ENCODE measurements at regions not wholly inside any gene's neighbourhood (a gene's known extent, or its start where the extent isn't known, plus 50 kb on each side); places are given as distances from the start of the nearest gene placed in this dataset.
"Not testable (repeated sequence)": the region's sequence is repeated elsewhere in the genome, so short reads cannot be mapped to it uniquely, and the experiment has no call there.

DNA sequence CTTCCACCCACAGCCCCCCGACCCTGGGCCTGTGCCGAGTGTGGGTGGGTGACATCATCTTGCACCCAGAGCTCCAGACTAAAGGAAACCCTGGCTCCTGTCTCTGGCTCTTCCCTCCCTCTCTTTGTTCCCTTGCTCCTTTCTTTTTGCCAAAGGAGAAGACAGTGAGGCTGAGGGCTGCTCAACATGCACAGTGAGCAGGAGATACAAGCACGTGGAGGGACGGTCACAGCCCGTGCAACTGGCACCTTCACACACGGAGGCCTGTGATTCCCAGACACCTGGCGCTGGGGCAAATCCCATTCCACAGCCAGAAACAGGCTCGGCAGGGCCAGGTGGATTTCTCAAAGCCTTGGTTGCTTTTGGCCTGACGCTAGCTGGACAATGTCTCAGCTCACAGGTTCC, 86.0 kb upstream of the METTL9 start:
- not testable (repeated sequence) for H3K9me3 ChIP-seq (ENCODE audit: low read depth, low read length); H3K4me3 ChIP-seq (ENCODE audit: insufficient read depth, low read length); H3K4me2 ChIP-seq (ENCODE audit: insufficient read depth, low read length); H3K36me3 ChIP-seq (ENCODE audit: insufficient read depth, low read length); H3K27me3 ChIP-seq (ENCODE audit: insufficient read depth, low read length); H2AFZ ChIP-seq (ENCODE audit: low read length)
- H3K79me2 ChIP-seq (ENCODE audit: insufficient read depth, low read length): peaks cover 89% of the 10 kb centered on the region
- peak; percentile 47 for DNase-seq (ENCODE audit: insufficient read length, low spot score, missing footprints)
- H3K4me1 ChIP-seq (ENCODE audit: insufficient read depth, low read length): peaks cover 15% of the 10 kb centered on the region
- peak overlapping the region; percentile 33 for H3K27ac ChIP-seq (ENCODE audit: low read depth, low read length)
- H4K20me1 ChIP-seq (ENCODE audit: insufficient read depth, low read length): peaks cover 29% of the 10 kb centered on the region

DNA sequence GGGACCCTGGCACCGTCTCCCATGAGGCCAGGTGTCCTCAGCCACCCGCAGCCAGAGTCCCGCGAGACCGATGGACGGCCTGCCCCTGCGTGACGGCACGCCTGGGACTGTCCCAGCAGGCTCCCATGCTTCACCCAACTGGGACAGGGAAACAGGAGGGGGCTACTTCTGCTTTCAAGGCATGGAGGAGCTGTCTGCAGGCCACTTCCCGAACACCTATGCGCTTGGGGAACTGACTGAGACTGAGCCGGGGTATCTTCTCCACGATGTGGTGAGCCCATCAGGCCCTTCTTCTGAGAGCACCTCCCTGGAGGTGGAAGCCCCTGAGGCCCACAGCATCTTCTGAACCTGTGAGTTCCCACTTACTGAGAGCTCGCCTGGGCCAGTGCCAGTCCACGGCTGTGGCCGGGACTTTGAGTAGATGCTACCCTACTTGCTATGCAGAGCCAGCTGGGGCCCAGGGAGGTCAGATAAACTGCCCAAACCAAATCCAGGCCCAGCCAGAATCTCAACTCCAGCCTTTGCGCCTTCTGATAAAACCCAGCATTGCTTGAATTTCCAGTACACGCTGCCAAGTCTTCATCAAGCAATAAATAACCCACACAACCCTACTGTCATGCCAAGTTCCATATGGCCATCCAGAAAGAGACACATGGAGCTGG, 85.4 kb upstream of the METTL9 start:
- not testable (repeated sequence) for H3K4me3 ChIP-seq (ENCODE audit: insufficient read depth, low read length); H3K27ac ChIP-seq (ENCODE audit: low read depth, low read length); H3K9me3 ChIP-seq (ENCODE audit: low read depth, low read length); H3K4me2 ChIP-seq (ENCODE audit: insufficient read depth, low read length); H3K27me3 ChIP-seq (ENCODE audit: insufficient read depth, low read length); H2AFZ ChIP-seq (ENCODE audit: low read length); DNase-seq (ENCODE audit: insufficient read length, low spot score, missing footprints); H3K36me3 ChIP-seq (ENCODE audit: insufficient read depth, low read length)
- Histone ChIP-seq H3K4me1 (ENCODE audit: insufficient read depth, low read length) (peaks cover 15% of the 10 kb centered on the region), H3K79me2 (ENCODE audit: insufficient read depth, low read length) (peaks cover 85% of the 10 kb centered on the region), H4K20me1 (ENCODE audit: insufficient read depth, low read length) (peaks cover 27% of the 10 kb centered on the region)

DNA sequence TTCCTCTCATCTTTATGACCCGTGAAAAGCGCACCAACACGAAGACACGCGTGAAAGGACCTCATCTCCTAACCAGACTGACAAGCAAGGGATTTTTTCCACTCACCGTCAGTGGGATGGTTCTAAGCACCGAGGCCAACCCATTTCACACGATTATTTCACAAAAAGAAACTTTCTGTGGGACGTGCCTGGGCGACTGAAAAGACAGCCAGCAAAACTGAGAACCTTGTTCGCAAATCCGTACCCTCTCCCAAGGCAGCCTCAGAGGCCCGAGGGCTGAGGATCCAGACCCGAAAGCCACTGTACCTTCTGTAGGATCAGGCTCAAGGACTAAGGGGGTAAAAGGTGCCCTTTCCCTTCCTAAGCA, 84.9 kb upstream of the METTL9 start:
- not testable (repeated sequence) for H3K36me3 ChIP-seq (ENCODE audit: insufficient read depth, low read length); H3K27me3 ChIP-seq (ENCODE audit: insufficient read depth, low read length); H3K27ac ChIP-seq (ENCODE audit: low read depth, low read length); DNase-seq (ENCODE audit: insufficient read length, low spot score, missing footprints); H3K9me3 ChIP-seq (ENCODE audit: low read depth, low read length); H2AFZ ChIP-seq (ENCODE audit: low read length); H3K4me3 ChIP-seq (ENCODE audit: insufficient read depth, low read length); H3K4me2 ChIP-seq (ENCODE audit: insufficient read depth, low read length)
- Histone ChIP-seq H3K79me2 (ENCODE audit: insufficient read depth, low read length) (peaks cover 80% of the 10 kb centered on the region), H4K20me1 (ENCODE audit: insufficient read depth, low read length) (peaks cover 22% of the 10 kb centered on the region), H3K4me1 (ENCODE audit: insufficient read depth, low read length) (peaks cover 15% of the 10 kb centered on the region)

DNA sequence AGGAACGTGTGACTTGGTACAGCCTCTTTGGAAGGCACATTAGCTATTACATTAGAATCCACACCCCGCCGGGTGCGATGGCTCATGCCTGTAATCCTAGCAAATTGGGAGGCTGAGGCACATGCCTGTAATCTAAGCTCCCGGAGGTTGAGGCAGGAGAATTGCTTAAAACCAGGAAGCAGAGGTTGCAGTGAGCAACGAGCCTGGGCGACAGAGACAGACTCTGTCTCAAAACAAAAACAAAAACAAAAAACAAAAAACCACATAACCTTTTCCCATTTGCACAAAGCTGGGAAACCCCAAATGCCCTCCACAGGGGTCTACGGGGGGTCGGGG, 82.7 kb upstream of the METTL9 start:
- H3K27ac ChIP-seq (ENCODE audit: low read depth, low read length); DNase-seq (ENCODE audit: insufficient read length, low spot score, missing footprints); H2AFZ ChIP-seq (ENCODE audit: low read length); H3K36me3 ChIP-seq (ENCODE audit: insufficient read depth, low read length); H3K4me2 ChIP-seq (ENCODE audit: insufficient read depth, low read length); H3K9me3 ChIP-seq (ENCODE audit: low read depth, low read length); H3K4me3 ChIP-seq (ENCODE audit: insufficient read depth, low read length); H3K27me3 ChIP-seq (ENCODE audit: insufficient read depth, low read length): not testable (repeated sequence)
- peaks cover 21% of the 10 kb centered on the region for H4K20me1 ChIP-seq (ENCODE audit: insufficient read depth, low read length)
- peaks cover 12% of the 10 kb centered on the region for H3K4me1 ChIP-seq (ENCODE audit: insufficient read depth, low read length)
- H3K79me2 ChIP-seq (ENCODE audit: insufficient read depth, low read length): peaks cover 58% of the 10 kb centered on the region

DNA sequence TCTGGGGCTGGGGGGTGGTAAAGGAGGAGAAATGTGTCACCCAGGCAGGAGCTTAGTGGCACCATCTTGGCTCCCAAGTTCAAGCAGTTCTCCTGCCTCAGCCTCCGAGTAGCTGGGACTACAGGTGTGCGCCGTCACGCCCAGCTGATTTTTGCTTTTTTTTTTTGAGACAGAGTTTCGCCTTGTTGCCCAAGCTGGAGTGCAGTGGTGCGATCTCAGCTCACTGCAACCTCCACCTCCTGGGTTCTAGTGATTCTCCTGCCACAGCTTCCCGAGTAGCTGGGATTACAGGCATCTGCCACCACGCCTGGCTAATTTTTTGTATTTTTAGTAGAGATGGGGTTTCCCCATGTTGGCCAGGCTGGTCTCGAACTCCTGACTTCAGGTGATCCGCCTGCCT, 82.1 kb upstream of the METTL9 start:
- not testable (repeated sequence) for H3K4me3 ChIP-seq (ENCODE audit: insufficient read depth, low read length); H3K27ac ChIP-seq (ENCODE audit: low read depth, low read length); H3K9me3 ChIP-seq (ENCODE audit: low read depth, low read length); H3K4me2 ChIP-seq (ENCODE audit: insufficient read depth, low read length); H3K4me1 ChIP-seq (ENCODE audit: insufficient read depth, low read length); H3K36me3 ChIP-seq (ENCODE audit: insufficient read depth, low read length); H2AFZ ChIP-seq (ENCODE audit: low read length); H3K27me3 ChIP-seq (ENCODE audit: insufficient read depth, low read length); DNase-seq (ENCODE audit: insufficient read length, low spot score, missing footprints)
- Histone ChIP-seq H4K20me1 (ENCODE audit: insufficient read depth, low read length) (peaks cover 15% of the 10 kb centered on the region), H3K79me2 (ENCODE audit: insufficient read depth, low read length) (peaks cover 52% of the 10 kb centered on the region)

GRCh38 chr16:21519361-21520133, 79.8 kb upstream of the METTL9 start:
- not testable (repeated sequence) for H3K36me3 ChIP-seq (ENCODE audit: insufficient read depth, low read length); H3K9me3 ChIP-seq (ENCODE audit: low read depth, low read length); H3K4me1 ChIP-seq (ENCODE audit: insufficient read depth, low read length); DNase-seq (ENCODE audit: insufficient read length, low spot score, missing footprints); H3K27me3 ChIP-seq (ENCODE audit: insufficient read depth, low read length); H4K20me1 ChIP-seq (ENCODE audit: insufficient read depth, low read length)
- H3K79me2 ChIP-seq (ENCODE audit: insufficient read depth, low read length): peaks cover 30% of the 10 kb centered on the region
- H3K27ac ChIP-seq (ENCODE audit: low read depth, low read length): peak overlapping the region; percentile 90
- H3K4me3 ChIP-seq (ENCODE audit: insufficient read depth, low read length): peak overlapping the region; percentile 81
- H2AFZ ChIP-seq (ENCODE audit: low read length): peak overlapping the region; percentile 62
- peak overlapping the region; percentile 88 for H3K4me2 ChIP-seq (ENCODE audit: insufficient read depth, low read length)

DNA sequence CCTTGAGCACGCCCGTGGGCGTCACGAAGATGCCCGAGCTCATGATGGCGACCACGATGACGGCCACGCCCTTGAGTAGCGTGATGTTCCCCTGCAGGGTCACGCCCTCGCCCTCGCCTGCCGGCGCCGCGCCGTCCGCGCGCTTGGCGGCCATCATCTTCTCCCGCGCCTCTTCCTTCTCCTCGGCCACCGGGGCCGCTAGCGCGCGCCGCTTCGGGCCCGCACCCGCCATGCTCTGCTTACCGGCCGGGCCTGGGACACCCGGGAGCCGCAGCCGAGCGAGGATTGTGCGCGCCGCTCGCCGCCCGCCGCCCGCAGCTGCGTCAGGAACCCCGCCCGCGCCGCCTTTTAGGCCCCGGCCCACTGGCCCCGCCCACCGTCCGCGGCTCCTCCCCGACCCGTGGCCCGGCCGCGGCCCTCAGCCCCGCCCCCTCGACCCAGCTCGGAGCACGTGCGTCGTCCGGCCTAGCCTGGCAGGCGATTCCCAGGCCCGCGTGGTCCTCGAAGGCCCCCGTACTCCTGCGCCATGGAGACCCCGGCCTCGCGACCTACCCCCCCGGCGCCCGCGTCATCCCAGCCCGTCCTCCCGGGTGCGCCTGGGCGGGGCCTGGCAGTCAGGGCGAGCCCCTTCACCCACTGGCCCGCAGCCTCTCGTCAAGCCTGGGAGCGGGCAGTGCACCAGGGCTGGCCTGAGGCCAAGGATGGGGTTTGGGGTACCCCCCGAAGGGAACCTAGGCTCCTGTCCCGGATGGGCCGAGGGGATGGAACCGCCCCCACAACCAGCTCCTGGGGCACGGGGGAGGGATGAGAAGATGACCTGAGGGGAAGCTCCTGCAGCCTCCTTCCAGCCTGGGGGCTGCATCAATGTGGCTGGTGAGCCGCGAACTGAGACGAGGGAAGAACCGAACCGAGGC, 79.0 kb upstream of the METTL9 start:
- Histone ChIP-seq H2AFZ (ENCODE audit: low read length) (peak overlapping the region; percentile 62), H3K79me2 (ENCODE audit: insufficient read depth, low read length) (peaks cover 24% of the 10 kb centered on the region), H3K27ac (ENCODE audit: low read depth, low read length) (peak overlapping the region; percentile 90), H3K4me2 (ENCODE audit: insufficient read depth, low read length) (peak overlapping the region; percentile 88), H3K4me3 (ENCODE audit: insufficient read depth, low read length) (peak overlapping the region; percentile 81)
- H3K4me1 ChIP-seq (ENCODE audit: insufficient read depth, low read length); H3K9me3 ChIP-seq (ENCODE audit: low read depth, low read length); H3K36me3 ChIP-seq (ENCODE audit: insufficient read depth, low read length); H3K27me3 ChIP-seq (ENCODE audit: insufficient read depth, low read length); H4K20me1 ChIP-seq (ENCODE audit: insufficient read depth, low read length): not testable (repeated sequence)
- DNase-seq (ENCODE audit: insufficient read length, low spot score, missing footprints): peak; percentile 97

- H2AFZ ChIP-seq (ENCODE audit: low read length); H4K20me1 ChIP-seq (ENCODE audit: insufficient read depth, low read length); H3K36me3 ChIP-seq (ENCODE audit: insufficient read depth, low read length); H3K27ac ChIP-seq (ENCODE audit: low read depth, low read length); H3K27me3 ChIP-seq (ENCODE audit: insufficient read depth, low read length); H3K4me3 ChIP-seq (ENCODE audit: insufficient read depth, low read length); DNase-seq (ENCODE audit: insufficient read length, low spot score, missing footprints); H3K4me2 ChIP-seq (ENCODE audit: insufficient read depth, low read length); H3K4me1 ChIP-seq (ENCODE audit: insufficient read depth, low read length); H3K9me3 ChIP-seq (ENCODE audit: low read depth, low read length): not testable (repeated sequence)
- peaks cover 18% of the 10 kb centered on the region for H3K79me2 ChIP-seq (ENCODE audit: insufficient read depth, low read length)
Measured at GRCh38 chr16:21521048-21521389, 78.4 kb upstream of the METTL9 start.

Data from osteoblast (primary cell).